B cell (primary cell): ENCODE measurements at regions not wholly inside any gene's neighbourhood (a gene's known extent, or its start where the extent isn't known, plus 50 kb on each side); places are given as distances from the start of the nearest gene placed in this dataset.

Experiments
- ATAC-seq: fragments of 200-7000 bp; cut with Tn5 transposase; one replicate; pipeline ENCODE4 v1.10.0; 2021; ENCODE audit warnings: low read depth, mild to moderate bottlenecking, moderate number of reproducible peaks, moderate library complexity
- CTCF ChIA-PET: fragments of 350-600 bp; sonication (Branson Sonifier 250); formaldehyde crosslinking; loops from one replicate; lab custom pipeline; 2021; ENCODE audit warnings: antibody characterized with exemption, inconsistent platforms; lab: Charles Lee
- POLR2A ChIA-PET: fragments of 350-600 bp; sonication (Branson Sonifier 250); formaldehyde crosslinking; loops from one replicate; lab custom pipeline; 2021; ENCODE audit warnings: antibody characterized with exemption; lab: Charles Lee
- DNase-seq: peaks from one replicate; pipeline ENCODE4 v3.0.0; 2013
- H2AFZ ChIP-seq: 2 replicates; pipeline ENCODE4 v1.6.1; 2012; ENCODE audit warnings: mild to moderate bottlenecking, low read depth, low read length; ENCODE audit not compliant: insufficient read depth, poor library complexity, severe bottlenecking
- H3K27ac ChIP-seq, 2 donors: 1 replicate in 1 of 2; 2 replicates in 1 of 2; pipeline ENCODE4 v1.5.1; 2012 to 2013; ENCODE audit warnings: low read length in 2 of 2, mild to moderate bottlenecking in 2 of 2, moderate library complexity in 1 of 2
- H3K27me3 ChIP-seq, 4 experiments: fragments of 200-600 bp in 1 of 4; sonication (generic) in 1 of 4; replicated peaks in 1 of 4; 1 replicate in 2 of 4; 2 replicates in 2 of 4; pipeline versions ENCODE4 v1.6.1 to v1.7.0; 2013 to 2016; ENCODE audit warnings: low read length in 3 of 4, mild to moderate bottlenecking in 2 of 4, mixed read lengths in 1 of 4, moderate library complexity in 1 of 4; ENCODE audit not compliant: insufficient read depth in 4 of 4, control insufficient read depth in 3 of 4; ENCODE audit errors: control extremely low read depth in 1 of 4
- H3K36me3 ChIP-seq, 2 experiments: replicated peaks in 1 of 2; 1 replicate in 1 of 2; 2 replicates in 1 of 2; pipeline versions ENCODE4 v1.6.1 to v1.7.1; 2013; ENCODE audit warnings: low read length in 1 of 2; ENCODE audit not compliant: insufficient read depth in 2 of 2, control insufficient read depth in 1 of 2; ENCODE audit errors: control extremely low read depth in 1 of 2, extremely low read depth in 1 of 2
- H3K4me1 ChIP-seq, 2 donors: fragments of 200-600 bp in 1 of 2; sonication (generic) in 1 of 2; 1 replicate in 1 of 2; 2 replicates in 1 of 2; pipeline versions ENCODE4 v1.5.1 to v1.6.1; 2013 to 2017; ENCODE audit warnings: low read length in 2 of 2; ENCODE audit not compliant: control insufficient read depth in 2 of 2, insufficient read depth in 2 of 2
- H3K4me2 ChIP-seq: replicated peaks from 2 replicates; pipeline ENCODE3; 2012; ENCODE audit warnings: mild to moderate bottlenecking, low read depth, low read length; ENCODE audit not compliant: poor library complexity, severe bottlenecking
- H3K4me3 ChIP-seq, 5 experiments: fragments of 200-600 bp in 1 of 5; sonication (generic) in 1 of 5; 1 replicate in 3 of 5; 2 replicates in 2 of 5; pipeline versions ENCODE4 v1.5.1 to v1.7.0; 2011 to 2016; ENCODE audit warnings: low read length in 4 of 5, mild to moderate bottlenecking in 4 of 5, low read depth in 2 of 5, control low read depth in 1 of 5, moderate library complexity in 1 of 5; ENCODE audit not compliant: insufficient read depth in 1 of 5; ENCODE audit errors: control extremely low read depth in 1 of 5, extremely low read depth in 1 of 5
- H3K79me2 ChIP-seq: fragments of 200-600 bp; sonication (generic); one replicate; pipeline ENCODE4 v1.6.0; 2016; ENCODE audit warnings: low read length; ENCODE audit not compliant: control insufficient read depth, insufficient read depth
- H3K9ac ChIP-seq: fragments of 200-600 bp; sonication (generic); 2 replicates; pipeline ENCODE4 v1.6.1; 2017; ENCODE audit warnings: mild to moderate bottlenecking, low read length, moderate library complexity
- H3K9me3 ChIP-seq, 3 donors: one replicate each; pipeline versions ENCODE4 v1.6.1 to v1.7.1; 2013; ENCODE audit warnings: low read length in 2 of 3; ENCODE audit not compliant: control insufficient read depth in 2 of 3, insufficient read depth in 1 of 3; ENCODE audit errors: control extremely low read depth in 1 of 3
- H4K20me1 ChIP-seq: 2 replicates; pipeline ENCODE4 v1.6.0; 2012; ENCODE audit warnings: mild to moderate bottlenecking, low read length; ENCODE audit not compliant: insufficient read depth, control insufficient read depth, poor library complexity, severe bottlenecking
- H3K27ac Mint-ChIP-seq: one replicate; pipeline ENCODE4 v1.8.0; 2021; ENCODE audit warnings: mixed read lengths
- H3K27me3 Mint-ChIP-seq: one replicate; pipeline ENCODE4 v1.8.0; 2021; ENCODE audit warnings: mixed read lengths
- H3K4me1 Mint-ChIP-seq: one replicate; pipeline ENCODE4 v1.8.0; 2021; ENCODE audit warnings: mixed read lengths
- H3K4me3 Mint-ChIP-seq: one replicate; pipeline ENCODE4 v1.8.0; 2021; ENCODE audit warnings: mixed read lengths
- H3K9me3 Mint-ChIP-seq: one replicate; pipeline ENCODE4 v1.8.0; 2022; ENCODE audit warnings: mixed read lengths; ENCODE audit not compliant: insufficient read depth
- CTCF ChIP-seq: fragments of 200-600 bp; IDR thresholded peaks from one replicate; pipeline ENCODE4 v1.8.0; 2022; ENCODE audit warnings: antibody characterized with exemption, mild to moderate bottlenecking
- EZH2 ChIP-seq: IDR thresholded peaks from 2 replicates; pipeline ENCODE4 v1.6.1; 2012; ENCODE audit warnings: borderline replicate concordance, low read depth, mild to moderate bottlenecking, moderate library complexity, low read length; ENCODE audit not compliant: insufficient read depth, poor library complexity, severe bottlenecking
- WGBS: methylation state at CpG from one replicate; pipeline ENCODE4 v1.1.5; 2013; ENCODE audit warnings: missing lambda C conversion rate; ENCODE audit not compliant: insufficient coverage; 5-methylcytosine and 5-hydroxymethylcytosine counted together
- intact Hi-C: fragments of 100-400 bp; cut with micrococcal nuclease; formaldehyde crosslinking; loops from one replicate; pipeline ENCODE4 v1.10.0; 2022

GRCh38 chr21:15667010-15667409 lies 62.8 kb upstream of the USP25 start:
- TF ChIP-seq EZH2 (no peak), CTCF (no peak)

DNA sequence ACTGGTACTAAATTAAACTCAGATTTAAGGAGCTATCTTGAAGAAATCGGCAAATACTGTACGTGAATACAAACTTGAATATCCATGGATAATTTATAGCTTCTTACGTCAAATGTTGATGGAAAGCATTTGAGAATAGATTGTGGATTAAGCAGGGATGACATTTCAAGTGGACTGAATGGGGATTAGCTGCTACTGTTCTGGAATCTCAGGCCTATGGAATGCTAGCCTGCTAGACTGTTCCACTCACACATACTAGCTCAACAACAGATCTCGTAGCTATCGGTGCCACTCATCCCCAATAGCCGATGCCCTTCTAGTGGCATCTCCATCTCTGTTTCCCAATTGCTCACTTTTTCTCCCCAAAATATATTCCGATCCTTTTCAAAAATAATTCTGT lies 62.0 kb upstream of the USP25 start:
- Mint-ChIP-seq H3K9me3 (no peaks in the 10 kb centered on the region), H3K27me3 (no peaks in the 10 kb centered on the region), H3K4me3 (no peak overlapping the region), H3K4me1 (no peaks in the 10 kb centered on the region), H3K27ac (no peak overlapping the region)
- WGBS: 97% methylated on average over 5 of the region's 7 CpGs
- Histone ChIP-seq H4K20me1 (no peaks in the 10 kb centered on the region), H3K4me2 (no peak overlapping the region), H3K4me3 (no peak overlapping the region), H3K9me3 (no peaks in the 10 kb centered on the region), H3K36me3 (no peaks in the 10 kb centered on the region), H3K9ac (no peak overlapping the region), H3K27me3 (no peaks in the 10 kb centered on the region), H3K79me2 (no peaks in the 10 kb centered on the region), H3K4me1 (no peaks in the 10 kb centered on the region), H2AFZ (no peak overlapping the region), H3K27ac (no peak overlapping the region)
- POLR2A ChIA-PET: no interaction called here
- CTCF ChIA-PET: no interaction called here
- ATAC-seq (no peak), DNase-seq (no peak)
- intact Hi-C loops: no loop called here
- TF ChIP-seq CTCF: no peak

More at GRCh38 chr21:15667010-15667409, 62.8 kb upstream of the USP25 start:
- Mint-ChIP-seq H3K4me3 (no peak overlapping the region), H3K9me3 (no peaks in the 10 kb centered on the region), H3K27ac (no peak overlapping the region), H3K27me3 (no peaks in the 10 kb centered on the region), H3K4me1 (no peaks in the 10 kb centered on the region)
- Histone ChIP-seq H2AFZ (no peak overlapping the region), H3K9me3 (no peaks in the 10 kb centered on the region), H3K4me3 (no peak overlapping the region), H3K4me1 (no peaks in the 10 kb centered on the region), H4K20me1 (no peaks in the 10 kb centered on the region), H3K27me3 (no peaks in the 10 kb centered on the region), H3K4me2 (no peak overlapping the region), H3K9ac (no peak overlapping the region), H3K79me2 (no peaks in the 10 kb centered on the region), H3K36me3 (no peaks in the 10 kb centered on the region), H3K27ac (no peak overlapping the region)
- WGBS: no CpG with 5 or more reads among the region's 1 CpG
- DNase-seq: no peak
- no peak for ATAC-seq
- ChIA-PET CTCF (no interaction called here), POLR2A (no interaction called here)
- intact Hi-C loops: no loop called here
